Neutrophil (primary cell): ENCODE measurements at regions not wholly inside any gene's neighbourhood (a gene's known extent, or its start where the extent isn't known, plus 50 kb on each side); places are given as distances from the start of the nearest gene placed in this dataset.
"Not testable (repeated sequence)": the region's sequence is repeated elsewhere in the genome, so short reads cannot be mapped to it uniquely, and the experiment has no call there.

ENCODE experiments used
- H3K27ac ChIP-seq: fragments of 200-600 bp; sonication (generic); 2 replicates; pipeline ENCODE4 v1.5.1; 2016; ENCODE audit warnings: mild to moderate bottlenecking, moderate library complexity
- H3K27me3 ChIP-seq: fragments of 200-600 bp; sonication (generic); 2 replicates; pipeline ENCODE4 v1.6.0; 2016; ENCODE audit warnings: mild to moderate bottlenecking
- H3K36me3 ChIP-seq: fragments of 200-600 bp; sonication (generic); 2 replicates; pipeline ENCODE4 v1.5.1; 2017
- H3K4me1 ChIP-seq, 2 experiments: fragments of 200-600 bp in 1 of 2; sonication (generic) in 1 of 2; 1 replicate in 1 of 2; 2 replicates in 1 of 2; pipeline versions ENCODE4 v1.5.1 to v1.6.1; 2013 to 2016; ENCODE audit warnings: low read depth in 1 of 2, low read length in 1 of 2, mild to moderate bottlenecking in 1 of 2, moderate library complexity in 1 of 2; ENCODE audit not compliant: control insufficient read depth in 1 of 2, insufficient read depth in 1 of 2
- H3K4me3 ChIP-seq, 2 experiments: fragments of 200-600 bp in 1 of 2; sonication (generic) in 1 of 2; 1 replicate in 1 of 2; 2 replicates in 1 of 2; pipeline ENCODE4 v1.5.1; 2013 to 2016; ENCODE audit warnings: low read depth in 1 of 2, low read length in 1 of 2, mild to moderate bottlenecking in 1 of 2, moderate library complexity in 1 of 2
- H3K9me3 ChIP-seq: fragments of 200-600 bp; sonication (generic); 2 replicates; pipeline ENCODE4 v1.5.1; 2016
- TF ChIP-seq, protein P1 (sequence below): fragments of 200-600 bp; sonication (generic); IDR thresholded peaks from 2 replicates; pipeline ENCODE4 v1.5.1; 2016; ENCODE audit warnings: antibody characterized with exemption

DNA sequence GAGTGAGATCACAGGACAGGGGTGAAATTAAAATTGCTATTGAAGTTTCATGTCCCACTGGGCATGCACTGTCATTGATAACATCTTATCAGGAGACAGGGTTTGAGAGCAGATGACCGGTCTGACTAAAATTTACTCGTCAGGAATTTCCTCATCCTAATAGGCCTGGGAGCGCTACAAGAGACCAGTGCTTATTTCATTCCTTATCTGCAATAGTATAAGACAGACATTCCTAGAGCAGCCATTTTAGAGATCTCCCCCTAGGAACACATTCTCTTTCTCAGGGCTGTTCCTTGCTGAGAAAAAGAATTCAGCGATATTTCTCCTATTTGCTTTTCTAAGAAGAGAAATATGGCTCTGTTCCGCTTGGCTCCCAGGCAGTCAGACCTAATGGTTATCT is 181.4 kb upstream of the ETV3 start:
- no peak overlapping the region for H3K27ac ChIP-seq
- H3K4me1 ChIP-seq = no peaks in the 10 kb centered on the region
- TF ChIP-seq, protein P1, sequence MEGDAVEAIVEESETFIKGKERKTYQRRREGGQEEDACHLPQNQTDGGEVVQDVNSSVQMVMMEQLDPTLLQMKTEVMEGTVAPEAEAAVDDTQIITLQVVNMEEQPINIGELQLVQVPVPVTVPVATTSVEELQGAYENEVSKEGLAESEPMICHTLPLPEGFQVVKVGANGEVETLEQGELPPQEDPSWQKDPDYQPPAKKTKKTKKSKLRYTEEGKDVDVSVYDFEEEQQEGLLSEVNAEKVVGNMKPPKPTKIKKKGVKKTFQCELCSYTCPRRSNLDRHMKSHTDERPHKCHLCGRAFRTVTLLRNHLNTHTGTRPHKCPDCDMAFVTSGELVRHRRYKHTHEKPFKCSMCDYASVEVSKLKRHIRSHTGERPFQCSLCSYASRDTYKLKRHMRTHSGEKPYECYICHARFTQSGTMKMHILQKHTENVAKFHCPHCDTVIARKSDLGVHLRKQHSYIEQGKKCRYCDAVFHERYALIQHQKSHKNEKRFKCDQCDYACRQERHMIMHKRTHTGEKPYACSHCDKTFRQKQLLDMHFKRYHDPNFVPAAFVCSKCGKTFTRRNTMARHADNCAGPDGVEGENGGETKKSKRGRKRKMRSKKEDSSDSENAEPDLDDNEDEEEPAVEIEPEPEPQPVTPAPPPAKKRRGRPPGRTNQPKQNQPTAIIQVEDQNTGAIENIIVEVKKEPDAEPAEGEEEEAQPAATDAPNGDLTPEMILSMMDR = no peak
- H3K4me3 ChIP-seq = no peak overlapping the region
- no peaks in the 10 kb centered on the region for H3K36me3 ChIP-seq
- peaks cover 2% of the 10 kb centered on the region for H3K27me3 ChIP-seq
- peaks cover 5% of the 10 kb centered on the region for H3K9me3 ChIP-seq

DNA sequence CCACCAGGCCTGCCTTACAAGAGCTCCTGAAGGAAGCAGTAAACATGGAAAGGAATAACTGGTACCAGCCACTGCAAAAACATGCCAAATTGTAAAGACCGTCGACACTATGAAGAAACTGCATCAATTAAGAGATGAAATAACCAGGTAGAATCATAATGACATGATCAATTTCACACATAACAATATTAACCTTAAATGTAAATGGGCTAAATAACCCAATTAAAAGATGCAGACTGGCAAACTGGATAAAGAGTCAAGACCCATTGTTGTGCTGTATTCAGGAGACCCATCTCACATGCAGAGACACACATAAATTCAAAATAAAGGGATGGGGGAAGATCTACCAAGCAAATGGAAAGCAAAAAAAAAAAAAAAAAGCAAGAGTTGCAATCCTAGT is 179.0 kb upstream of the ETV3 start:
- not testable (repeated sequence) for H3K9me3 ChIP-seq, H3K4me3 ChIP-seq, H3K36me3 ChIP-seq, H3K27me3 ChIP-seq, H3K27ac ChIP-seq, H3K4me1 ChIP-seq

DNA sequence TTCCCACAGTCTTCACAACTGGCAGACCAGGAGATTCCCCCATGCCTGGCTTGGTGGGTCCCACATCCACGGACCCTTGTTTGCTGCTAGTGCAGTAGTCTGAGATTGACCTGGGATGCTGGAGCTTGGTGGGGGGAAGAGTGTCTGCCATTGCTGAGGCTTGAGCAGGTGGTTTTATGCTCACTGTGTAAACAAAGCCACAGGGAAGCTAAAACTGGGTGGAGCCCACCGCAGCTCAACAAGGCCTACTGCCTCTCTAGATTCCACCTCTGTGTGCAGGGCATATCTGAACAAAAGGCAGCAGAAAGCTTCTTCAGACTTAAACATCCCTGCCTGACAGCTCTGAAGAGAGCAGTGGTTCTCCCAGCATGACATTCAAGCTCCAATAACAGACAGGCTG is 177.3 kb upstream of the ETV3 start:
- no peak overlapping the region for H3K27ac ChIP-seq
- peaks cover 5% of the 10 kb centered on the region for H3K9me3 ChIP-seq
- no peaks in the 10 kb centered on the region for H3K36me3 ChIP-seq
- no peaks in the 10 kb centered on the region for H3K4me1 ChIP-seq
- no peaks in the 10 kb centered on the region for H3K27me3 ChIP-seq
- TF ChIP-seq, protein P1 = no peak
- H3K4me3 ChIP-seq = no peak overlapping the region

DNA sequence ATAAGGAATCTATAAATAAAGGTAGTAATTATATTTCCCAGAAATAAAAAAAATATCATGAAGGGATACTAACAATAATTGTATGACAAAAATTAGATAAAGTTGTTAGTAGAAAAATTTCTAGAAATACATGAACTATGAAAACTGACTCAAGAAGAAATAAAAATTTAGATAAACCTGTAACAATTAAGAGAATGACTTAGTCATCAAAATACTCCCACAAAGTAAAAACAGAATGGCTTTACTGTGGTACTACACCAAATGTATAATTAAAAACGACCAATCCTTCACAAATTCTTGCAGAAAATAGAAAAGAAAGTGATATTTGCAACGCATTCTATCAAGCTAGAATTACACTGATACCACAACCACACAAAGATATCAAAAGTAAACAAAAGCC is 176.2 kb upstream of the ETV3 start:
- Histone ChIP-seq H3K27me3 (no peaks in the 10 kb centered on the region), H3K4me1 (no peaks in the 10 kb centered on the region), H3K4me3 (no peak overlapping the region), H3K36me3 (no peaks in the 10 kb centered on the region), H3K27ac (no peak overlapping the region), H3K9me3 (peaks cover under 1% of the 10 kb centered on the region)
- TF ChIP-seq, protein P1 = no peak

DNA sequence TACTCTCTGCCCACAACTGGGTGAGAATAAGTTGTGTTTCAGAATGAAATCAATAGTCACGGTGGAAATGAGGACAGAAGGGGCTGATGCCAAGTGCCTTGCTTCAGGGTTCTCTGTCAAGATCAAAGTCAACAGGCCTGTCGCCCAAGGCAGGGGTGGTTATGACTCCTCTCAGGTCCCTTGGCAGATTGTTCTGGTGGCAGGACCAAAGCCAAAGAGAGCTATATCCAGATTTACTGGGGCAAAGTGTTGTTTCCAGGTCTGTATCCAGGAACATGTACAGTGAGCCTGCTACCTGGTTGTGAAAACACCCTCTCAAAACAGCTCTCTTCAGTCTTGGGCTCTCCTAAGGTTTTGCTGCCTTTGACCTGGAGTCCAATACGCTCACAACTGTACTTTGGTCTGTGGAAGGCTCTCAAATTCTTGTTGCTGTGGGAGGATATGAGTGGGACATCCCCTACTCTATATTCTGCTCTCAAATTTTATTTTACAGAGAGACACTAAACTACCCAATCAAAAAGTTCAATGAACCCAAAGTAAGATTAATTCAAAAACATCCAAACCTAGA is 175.1 kb upstream of the ETV3 start:
- no peaks in the 10 kb centered on the region for H3K27me3 ChIP-seq
- H3K27ac ChIP-seq = no peak overlapping the region
- TF ChIP-seq, protein P1 = no peak
- no peak overlapping the region for H3K4me3 ChIP-seq
- H3K9me3 ChIP-seq = no peaks in the 10 kb centered on the region
- H3K36me3 ChIP-seq = no peaks in the 10 kb centered on the region
- no peaks in the 10 kb centered on the region for H3K4me1 ChIP-seq

DNA sequence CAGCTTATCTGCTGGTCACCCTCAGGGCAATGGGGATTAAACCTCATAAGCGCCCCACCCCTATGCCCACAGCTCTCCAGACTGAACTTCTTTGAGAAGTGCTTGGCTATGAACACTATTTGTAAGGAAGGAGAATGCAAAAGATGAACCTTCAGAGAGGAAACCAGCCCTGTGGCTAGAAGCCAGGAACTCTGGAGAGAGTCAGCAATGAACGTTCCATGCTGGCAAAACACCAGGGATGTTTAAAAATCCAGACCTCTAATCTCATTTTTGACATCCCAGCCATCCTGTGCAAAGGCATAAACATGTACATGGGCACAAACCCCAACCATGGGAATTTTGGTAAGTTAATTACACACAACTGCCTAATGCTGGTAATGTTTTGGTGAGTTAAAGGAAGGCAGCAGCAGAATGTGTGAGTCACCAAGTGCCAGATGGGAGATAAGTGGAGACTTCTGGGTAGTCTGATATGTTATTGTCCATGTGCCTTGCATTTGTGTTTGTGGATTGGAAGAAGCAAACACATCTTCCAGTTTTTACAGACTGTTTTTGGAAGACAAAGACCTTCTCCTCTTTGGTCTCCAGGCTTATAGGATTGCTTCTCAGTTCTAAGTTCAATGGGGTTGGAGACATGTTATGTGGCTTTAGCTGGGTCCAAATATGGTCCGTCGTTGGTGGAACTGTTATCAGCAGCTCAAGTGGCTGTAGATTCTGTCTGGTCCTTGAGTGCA is 174.1 kb upstream of the ETV3 start:
- TF ChIP-seq, protein P1 = no peak
- H3K4me3 ChIP-seq = no peak overlapping the region
- H3K9me3 ChIP-seq = no peaks in the 10 kb centered on the region
- H3K27ac ChIP-seq = no peak overlapping the region
- no peaks in the 10 kb centered on the region for H3K4me1 ChIP-seq
- H3K36me3 ChIP-seq = no peaks in the 10 kb centered on the region
- no peaks in the 10 kb centered on the region for H3K27me3 ChIP-seq
